Vagina (tissue), 2 donors: ENCODE measurements at regions not wholly inside any gene's neighbourhood (a gene's known extent, or its start where the extent isn't known, plus 50 kb on each side); places are given as distances from the start of the nearest gene placed in this dataset.

Experiments
- DNase-seq, 2 donors: peaks; one replicate each; pipeline ENCODE4 v3.0.0-alpha.2; 2017; ENCODE audit errors: extremely low spot score in 2 of 2
- H3K27ac ChIP-seq: fragments of 200-600 bp; sonication (generic); one replicate; pipeline ENCODE4 v1.5.1; 2019
- H3K27me3 ChIP-seq: fragments of 200-600 bp; sonication (generic); one replicate; pipeline ENCODE4 v1.5.1; 2019
- H3K36me3 ChIP-seq, 2 donors: fragments of 200-600 bp; sonication (generic); one replicate each; pipeline ENCODE4 v1.5.1; 2017 to 2019
- H3K4me1 ChIP-seq: fragments of 200-600 bp; sonication (generic); one replicate; pipeline ENCODE4 v1.5.1; 2019
- H3K4me3 ChIP-seq, 2 donors: fragments of 200-600 bp; sonication (generic); 1 replicate in 1 of 2; 2 replicates in 1 of 2; pipeline ENCODE4 v1.5.1; 2016 to 2019
- H3K9me3 ChIP-seq: fragments of 200-600 bp; sonication (generic); one replicate; pipeline ENCODE4 v1.5.1; 2019
- POLR2A ChIP-seq, 2 donors: fragments of 450-650 bp; IDR thresholded peaks; one replicate each; pipeline ENCODE4 v1.6.1; 2017; ENCODE audit warnings: antibody characterized with exemption in 2 of 2, mild to moderate bottlenecking in 2 of 2, moderate library complexity in 2 of 2
- POLR2AphosphoS5 ChIP-seq, 2 donors: sonication (generic); formaldehyde crosslinking; IDR thresholded peaks; one replicate each; pipeline ENCODE4 v1.9.0; 2017; ENCODE audit warnings: antibody characterized with exemption in 2 of 2, mild to moderate bottlenecking in 2 of 2, low read depth in 1 of 2; ENCODE audit not compliant: insufficient read depth in 1 of 2
- intact Hi-C: fragments of 100-400 bp; cut with DNase I; formaldehyde crosslinking; loops from one replicate; pipeline ENCODE4 v1.15.1; 2023
- TF ChIP-seq, protein P1 (sequence below), 3 experiments: fragments of 450-650 bp in 2 of 3; fragments of 200-600 bp in 1 of 3; sonication (generic) in 1 of 3; IDR thresholded peaks; one replicate each; pipeline ENCODE4 v1.5.1; 2017 to 2019; ENCODE audit warnings: antibody characterized with exemption in 3 of 3, mild to moderate bottlenecking in 2 of 3, moderate library complexity in 2 of 3

DNA sequence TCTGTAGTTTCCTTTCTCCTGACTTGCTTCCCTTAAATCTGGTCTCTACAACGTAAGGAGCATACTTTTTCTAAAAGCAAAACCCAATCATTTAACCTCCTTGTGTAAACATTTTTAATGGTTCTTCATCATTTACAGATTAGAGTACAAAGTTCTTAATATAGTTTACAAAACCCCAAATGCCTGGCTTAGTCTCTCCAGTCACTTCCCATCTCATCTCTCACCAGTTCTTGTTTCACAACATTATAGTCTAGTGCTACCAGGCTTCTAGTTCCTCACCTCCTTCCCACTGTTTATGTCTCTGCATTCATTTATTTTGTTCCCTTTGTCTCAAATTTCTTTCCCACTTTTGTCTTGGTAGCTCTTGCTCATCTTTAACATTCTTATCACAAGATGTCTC, 168.4 kb downstream of the FASLG start:
- intact Hi-C loops, result loop anchor here (5.0 kb wide), 1 partner anchor 370 kb away; no protein-coding TSS in a partner anchor
- no peak for DNase-seq
- H3K36me3 ChIP-seq, result no peaks in the 10 kb centered on the region
- TF ChIP-seq POLR2A (IDR thresholded peaks at IDR 0.05) (no peak), POLR2AphosphoS5 (IDR thresholded peaks at IDR 0.05; ENCODE audit: insufficient read depth in 1 of 2, low read depth in 1 of 2) (no peak)
- TF ChIP-seq, protein P1, sequence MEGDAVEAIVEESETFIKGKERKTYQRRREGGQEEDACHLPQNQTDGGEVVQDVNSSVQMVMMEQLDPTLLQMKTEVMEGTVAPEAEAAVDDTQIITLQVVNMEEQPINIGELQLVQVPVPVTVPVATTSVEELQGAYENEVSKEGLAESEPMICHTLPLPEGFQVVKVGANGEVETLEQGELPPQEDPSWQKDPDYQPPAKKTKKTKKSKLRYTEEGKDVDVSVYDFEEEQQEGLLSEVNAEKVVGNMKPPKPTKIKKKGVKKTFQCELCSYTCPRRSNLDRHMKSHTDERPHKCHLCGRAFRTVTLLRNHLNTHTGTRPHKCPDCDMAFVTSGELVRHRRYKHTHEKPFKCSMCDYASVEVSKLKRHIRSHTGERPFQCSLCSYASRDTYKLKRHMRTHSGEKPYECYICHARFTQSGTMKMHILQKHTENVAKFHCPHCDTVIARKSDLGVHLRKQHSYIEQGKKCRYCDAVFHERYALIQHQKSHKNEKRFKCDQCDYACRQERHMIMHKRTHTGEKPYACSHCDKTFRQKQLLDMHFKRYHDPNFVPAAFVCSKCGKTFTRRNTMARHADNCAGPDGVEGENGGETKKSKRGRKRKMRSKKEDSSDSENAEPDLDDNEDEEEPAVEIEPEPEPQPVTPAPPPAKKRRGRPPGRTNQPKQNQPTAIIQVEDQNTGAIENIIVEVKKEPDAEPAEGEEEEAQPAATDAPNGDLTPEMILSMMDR (IDR thresholded peaks at IDR 0.05), result no peak
- H3K4me3 ChIP-seq, result no peak overlapping the region
- H3K27ac ChIP-seq, result peak overlapping the region; percentile 66
- no peaks in the 10 kb centered on the region for H3K27me3 ChIP-seq
- H3K4me1 ChIP-seq, result peaks cover 8% of the 10 kb centered on the region
- no peaks in the 10 kb centered on the region for H3K9me3 ChIP-seq

DNA sequence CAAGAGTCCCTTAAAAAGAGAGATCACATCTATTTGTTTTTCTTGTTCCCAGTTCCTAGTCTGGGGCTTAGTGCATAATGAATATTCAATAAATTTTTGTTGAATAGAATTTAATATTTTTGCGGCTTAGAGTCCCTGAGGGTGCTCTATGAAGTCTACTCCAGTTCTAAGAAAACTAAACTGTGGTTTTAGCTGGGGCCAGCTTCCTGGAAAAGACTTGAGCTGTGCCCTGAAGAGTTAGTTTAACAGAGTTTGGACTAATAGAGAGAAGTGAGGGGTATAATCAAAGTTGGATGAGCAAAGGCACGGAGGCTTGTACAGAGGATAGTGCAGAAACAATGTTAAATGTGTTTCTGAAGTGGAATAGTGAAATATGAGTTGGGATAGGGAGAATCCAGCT, 168.9 kb downstream of the FASLG start:
- H3K4me3 ChIP-seq, result no peak overlapping the region
- no peak overlapping the region for H3K27ac ChIP-seq
- no peak for DNase-seq
- no peaks in the 10 kb centered on the region for H3K27me3 ChIP-seq
- no peaks in the 10 kb centered on the region for H3K9me3 ChIP-seq
- no peaks in the 10 kb centered on the region for H3K36me3 ChIP-seq
- intact Hi-C loops, result loop anchor here (5.0 kb wide), 1 partner anchor 369 kb away; no protein-coding TSS in a partner anchor
- TF ChIP-seq POLR2AphosphoS5 (IDR thresholded peaks at IDR 0.05; ENCODE audit: insufficient read depth in 1 of 2, low read depth in 1 of 2) (no peak), POLR2A (IDR thresholded peaks at IDR 0.05) (no peak)
- TF ChIP-seq, protein P1 (IDR thresholded peaks at IDR 0.05), result no peak
- peaks cover 8% of the 10 kb centered on the region for H3K4me1 ChIP-seq

DNA sequence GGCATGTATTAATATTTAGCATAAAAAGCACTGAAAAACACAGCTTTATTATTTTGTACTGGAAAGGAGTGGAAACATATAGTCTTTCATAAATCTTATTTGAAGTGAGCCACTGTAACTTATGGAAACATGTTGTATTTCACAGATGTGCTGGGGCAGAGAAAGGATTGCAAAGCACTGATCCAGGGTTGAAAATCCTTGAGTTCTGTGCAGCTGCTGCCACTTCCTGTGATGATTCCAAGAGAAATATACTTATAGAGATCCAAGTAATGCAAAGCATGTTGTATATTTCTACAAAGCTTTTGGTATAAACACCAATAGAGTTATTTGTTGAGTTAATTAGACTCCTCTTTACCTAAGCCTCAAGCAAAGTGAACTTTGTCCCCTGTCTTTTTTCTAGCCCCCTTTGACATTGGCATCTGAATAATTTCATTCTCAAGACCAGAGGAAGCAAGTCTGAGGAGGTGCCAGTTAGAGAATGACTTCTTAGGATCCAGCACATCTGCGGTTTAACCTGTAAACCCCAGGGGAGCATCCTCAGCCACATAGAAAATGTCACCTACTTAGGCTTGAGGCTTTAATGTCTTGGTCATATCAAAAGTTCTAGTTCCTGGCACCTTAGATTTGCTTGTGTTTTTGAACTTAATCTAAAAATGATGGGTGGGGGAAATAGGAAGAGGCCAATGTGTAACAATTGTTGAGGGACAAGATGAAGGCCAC, 173.3 kb downstream of the FASLG start:
- intact Hi-C loops, result no loop called here
- H3K4me1 ChIP-seq, result no peaks in the 10 kb centered on the region

GRCh38 chr1:172833954-172834353, 175.1 kb downstream of the FASLG start:
- Histone ChIP-seq H3K36me3 (no peaks in the 10 kb centered on the region), H3K27ac (no peak overlapping the region), H3K9me3 (no peaks in the 10 kb centered on the region), H3K27me3 (no peaks in the 10 kb centered on the region), H3K4me3 (no peak overlapping the region), H3K4me1 (no peaks in the 10 kb centered on the region)
- no peak for TF ChIP-seq POLR2A (IDR thresholded peaks at IDR 0.05)
- no peak for TF ChIP-seq POLR2AphosphoS5 (IDR thresholded peaks at IDR 0.05; ENCODE audit: insufficient read depth in 1 of 2, low read depth in 1 of 2)
- TF ChIP-seq, protein P1 (IDR thresholded peaks at IDR 0.05), result no peak
- intact Hi-C loops, result no loop called here
- DNase-seq, result no peak

More for the DNA sequence above, 173.3 kb downstream of the FASLG start:
- Histone ChIP-seq H3K9me3 (no peaks in the 10 kb centered on the region), H3K27me3 (no peaks in the 10 kb centered on the region), H3K27ac (no peak overlapping the region), H3K4me3 (no peak overlapping the region), H3K36me3 (no peaks in the 10 kb centered on the region)
- no peak for DNase-seq
- TF ChIP-seq, protein P1 (IDR thresholded peaks at IDR 0.05), result no peak
- TF ChIP-seq POLR2AphosphoS5 (IDR thresholded peaks at IDR 0.05; ENCODE audit: insufficient read depth in 1 of 2, low read depth in 1 of 2) (no peak), POLR2A (IDR thresholded peaks at IDR 0.05) (no peak)

DNA sequence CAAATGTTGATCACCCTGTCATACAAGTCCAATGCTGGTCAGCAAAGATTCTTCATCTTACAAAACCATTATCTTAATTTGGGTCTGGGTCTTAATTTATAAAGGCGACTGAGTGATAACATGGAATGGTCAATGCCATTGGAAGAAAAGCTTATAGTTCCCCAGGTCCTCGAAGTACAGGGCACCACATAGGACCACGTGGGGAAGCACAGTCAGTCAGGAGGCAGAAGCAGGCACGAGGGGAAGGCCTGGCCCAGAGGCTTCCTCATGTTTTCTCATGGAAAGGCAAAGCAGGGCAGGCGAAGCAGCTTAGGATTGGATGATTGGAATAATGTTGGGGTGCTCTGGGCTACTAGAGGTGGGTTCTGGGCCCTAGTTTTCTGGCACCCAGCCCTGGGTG, 175.7 kb downstream of the FASLG start:
- intact Hi-C loops, result no loop called here
- no peak overlapping the region for H3K4me3 ChIP-seq
- H3K27me3 ChIP-seq, result no peaks in the 10 kb centered on the region
- H3K9me3 ChIP-seq, result no peaks in the 10 kb centered on the region
- H3K4me1 ChIP-seq, result no peaks in the 10 kb centered on the region
- DNase-seq, result no peak
- TF ChIP-seq POLR2AphosphoS5 (IDR thresholded peaks at IDR 0.05; ENCODE audit: insufficient read depth in 1 of 2, low read depth in 1 of 2), result no peak
- no peak for TF ChIP-seq POLR2A (IDR thresholded peaks at IDR 0.05)
- TF ChIP-seq, protein P1 (IDR thresholded peaks at IDR 0.05), result no peak
- H3K27ac ChIP-seq, result no peak overlapping the region
- no peaks in the 10 kb centered on the region for H3K36me3 ChIP-seq
